ENCODE measurements at regions not wholly inside any gene's neighbourhood (a gene's known extent, or its start where the extent isn't known, plus 50 kb on each side); places are given as distances from the start of the nearest gene placed in this dataset.

DNA sequence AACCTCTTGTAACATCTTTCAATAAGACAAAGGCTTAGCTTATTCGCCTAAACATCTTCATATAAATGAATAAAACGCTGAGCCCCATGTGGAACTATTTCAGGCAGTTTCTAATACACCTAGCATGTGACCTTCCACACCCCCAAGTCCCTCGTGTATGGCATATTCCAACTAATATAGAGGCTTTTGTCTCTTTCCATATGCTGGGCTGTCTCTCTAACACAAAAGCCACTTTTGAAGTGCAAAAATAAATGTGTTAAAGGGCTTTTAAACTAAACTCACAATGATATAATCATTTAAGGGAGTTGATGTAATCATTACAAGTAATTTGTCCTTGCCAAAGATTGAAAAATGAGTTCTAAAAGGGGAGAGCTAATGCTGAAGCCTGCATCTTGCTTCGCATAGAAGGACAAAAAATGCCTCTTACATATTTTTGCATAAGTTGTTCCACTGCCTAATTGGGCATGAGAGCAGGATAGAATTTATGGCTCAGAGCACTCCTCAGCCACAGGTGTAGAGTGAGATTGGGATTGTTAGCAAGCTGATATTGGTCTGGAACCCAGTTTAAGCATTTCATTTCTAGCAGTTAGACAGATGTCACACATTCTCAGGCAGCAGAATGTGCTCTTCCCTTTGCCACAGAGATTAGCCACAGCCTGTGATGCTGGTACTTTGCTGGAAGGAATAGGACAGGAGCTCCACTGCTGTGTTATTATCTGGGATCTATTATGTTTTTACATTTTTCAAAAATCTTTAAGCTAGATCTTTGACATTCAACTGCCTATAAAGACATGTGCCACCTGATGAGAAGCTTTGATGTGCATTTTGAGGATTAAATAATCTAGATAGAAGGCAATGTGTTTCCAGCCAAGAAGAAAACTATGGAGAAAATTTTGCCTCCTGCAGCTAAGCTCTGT is 1044.4 kb downstream of the ADGRL2 start:
- Histone ChIP-seq H3K27ac (ENCODE audit: low read depth, low read length) (no peak overlapping the region), H3K9ac (ENCODE audit: low read length) (no peak overlapping the region), H3K4me1 (ENCODE audit: insufficient read depth, low read length) (no peaks in the 10 kb centered on the region), H3K27me3 (ENCODE audit: control insufficient read depth in 1 of 2, insufficient read depth in 2 of 2, low read length in 2 of 2) (no peaks in the 10 kb centered on the region), H3K4me3 (ENCODE audit: low read depth in 1 of 2, low read length in 2 of 2) (no peak overlapping the region), H3K36me3 (ENCODE audit: insufficient read depth, low read length) (no peaks in the 10 kb centered on the region), H3K9me3 (ENCODE audit: low read length) (no peaks in the 10 kb centered on the region)

DNA sequence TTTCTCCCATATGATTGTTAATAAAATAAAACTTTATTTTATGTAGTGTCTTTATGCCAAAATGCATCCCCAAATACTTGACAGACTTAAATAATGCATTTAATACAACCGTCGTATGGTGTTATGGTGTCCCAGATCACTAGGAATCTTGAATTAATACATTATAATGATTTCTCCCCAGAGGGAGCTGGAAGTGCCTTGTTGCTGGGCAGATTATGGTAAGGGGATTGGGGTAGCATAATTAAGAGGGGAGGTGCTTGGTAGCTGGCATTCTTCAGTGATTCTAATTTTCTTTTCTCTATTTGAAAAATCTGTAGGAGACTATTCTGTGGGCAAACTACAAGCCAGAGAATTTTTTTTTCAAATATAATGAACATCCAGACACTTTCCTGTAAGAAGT is 1043.7 kb downstream of the ADGRL2 start:
- H3K36me3 ChIP-seq (ENCODE audit: insufficient read depth, low read length), result no peaks in the 10 kb centered on the region
- no peaks in the 10 kb centered on the region for H3K4me1 ChIP-seq (ENCODE audit: insufficient read depth, low read length)
- H3K27ac ChIP-seq (ENCODE audit: low read depth, low read length), result no peak overlapping the region
- H3K4me3 ChIP-seq (ENCODE audit: low read depth in 1 of 2, low read length in 2 of 2), result no peak overlapping the region
- H3K9me3 ChIP-seq (ENCODE audit: low read length), result no peaks in the 10 kb centered on the region
- no peak overlapping the region for H3K9ac ChIP-seq (ENCODE audit: low read length)
- no peaks in the 10 kb centered on the region for H3K27me3 ChIP-seq (ENCODE audit: control insufficient read depth in 1 of 2, insufficient read depth in 2 of 2, low read length in 2 of 2)

DNA sequence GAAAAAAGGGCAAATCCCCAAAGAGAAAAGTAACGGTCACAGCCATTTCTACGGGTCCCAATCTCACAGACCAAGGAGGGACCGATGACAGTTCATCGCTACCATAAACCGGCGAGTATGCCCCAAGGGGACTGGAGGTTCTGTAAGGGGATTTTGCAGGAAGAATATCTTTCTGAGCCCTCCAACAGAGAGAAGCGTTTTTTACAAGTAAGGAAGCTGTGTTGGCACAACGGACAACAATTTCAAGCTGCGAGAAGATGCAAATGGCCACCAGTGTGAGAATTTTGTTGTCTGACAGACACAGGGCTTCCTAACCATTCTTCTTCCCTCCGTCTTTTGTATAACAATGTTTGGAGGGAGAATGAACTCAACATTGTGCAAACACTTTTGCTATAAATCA is 1043.1 kb downstream of the ADGRL2 start:
- H3K4me3 ChIP-seq (ENCODE audit: low read depth in 1 of 2, low read length in 2 of 2), result no peak overlapping the region
- no peaks in the 10 kb centered on the region for H3K9me3 ChIP-seq (ENCODE audit: low read length)
- H3K27ac ChIP-seq (ENCODE audit: low read depth, low read length), result no peak overlapping the region
- H3K9ac ChIP-seq (ENCODE audit: low read length), result no peak overlapping the region
- H3K27me3 ChIP-seq (ENCODE audit: control insufficient read depth in 1 of 2, insufficient read depth in 2 of 2, low read length in 2 of 2), result no peaks in the 10 kb centered on the region
- no peaks in the 10 kb centered on the region for H3K36me3 ChIP-seq (ENCODE audit: insufficient read depth, low read length)
- H3K4me1 ChIP-seq (ENCODE audit: insufficient read depth, low read length), result no peaks in the 10 kb centered on the region

DNA sequence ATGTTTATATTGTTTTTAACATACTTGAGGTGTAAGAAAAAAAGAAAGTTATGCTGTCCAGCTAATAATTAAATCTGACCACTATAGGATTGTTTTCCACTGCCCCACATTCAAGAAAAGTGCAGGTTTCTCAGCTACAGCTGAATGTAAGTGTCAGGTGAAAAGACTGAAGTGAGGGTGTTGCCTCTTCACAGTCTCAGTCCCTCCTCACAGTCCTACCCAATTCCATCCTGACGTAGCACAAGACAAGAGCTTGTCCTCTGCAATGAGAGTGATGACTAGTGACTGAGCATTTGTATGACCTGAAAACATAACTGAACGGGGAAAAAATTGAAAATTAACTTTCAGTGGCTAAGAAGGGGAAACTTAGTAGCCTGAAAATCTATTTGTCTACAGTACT is 1039.5 kb downstream of the ADGRL2 start:
- no peak overlapping the region for H3K4me3 ChIP-seq (ENCODE audit: low read depth in 1 of 2, low read length in 2 of 2)
- no peak overlapping the region for H3K9ac ChIP-seq (ENCODE audit: low read length)
- no peak overlapping the region for H3K27ac ChIP-seq (ENCODE audit: low read depth, low read length)
- H3K9me3 ChIP-seq (ENCODE audit: low read length), result no peaks in the 10 kb centered on the region
- H3K36me3 ChIP-seq (ENCODE audit: insufficient read depth, low read length), result no peaks in the 10 kb centered on the region
- no peaks in the 10 kb centered on the region for H3K27me3 ChIP-seq (ENCODE audit: control insufficient read depth in 1 of 2, insufficient read depth in 2 of 2, low read length in 2 of 2)
- no peaks in the 10 kb centered on the region for H3K4me1 ChIP-seq (ENCODE audit: insufficient read depth, low read length)

DNA sequence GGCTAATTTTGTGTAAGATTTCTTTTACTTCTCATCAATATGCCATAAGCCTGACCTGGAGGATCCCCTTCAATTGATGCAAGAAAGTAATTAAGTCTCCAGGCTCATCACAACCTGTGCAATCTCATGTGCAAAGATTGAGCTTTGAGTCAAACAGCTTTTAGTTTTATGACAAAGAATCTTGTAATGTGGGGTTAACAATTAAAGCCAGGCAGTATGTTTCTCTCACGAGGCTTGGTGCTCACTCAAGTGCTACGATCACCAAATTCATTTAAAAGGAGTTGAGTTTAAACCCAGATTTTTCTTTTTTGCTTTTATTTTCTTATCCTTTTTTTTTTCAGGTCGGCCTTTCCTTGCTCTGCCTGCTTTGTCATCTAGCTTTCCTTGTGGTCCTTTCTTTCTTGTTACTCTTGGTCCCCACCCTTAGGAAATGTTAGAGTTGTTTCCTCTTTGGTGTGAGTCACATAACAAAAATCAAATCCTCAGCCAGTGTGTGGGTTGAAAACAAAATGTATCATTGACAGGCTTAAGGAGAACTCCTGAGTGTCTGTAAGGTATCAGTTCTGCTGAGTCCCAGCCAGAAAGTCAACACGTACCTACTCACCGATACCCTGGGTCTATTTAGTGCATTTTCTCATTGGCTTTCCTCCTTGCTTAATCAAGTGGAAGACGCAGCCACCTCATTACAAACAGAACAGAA is 1037.2 kb downstream of the ADGRL2 start:
- Histone ChIP-seq H3K9me3 (ENCODE audit: low read length) (no peaks in the 10 kb centered on the region), H3K4me1 (ENCODE audit: insufficient read depth, low read length) (no peaks in the 10 kb centered on the region), H3K9ac (ENCODE audit: low read length) (no peak overlapping the region), H3K27me3 (ENCODE audit: control insufficient read depth in 1 of 2, insufficient read depth in 2 of 2, low read length in 2 of 2) (no peaks in the 10 kb centered on the region), H3K4me3 (ENCODE audit: low read depth in 1 of 2, low read length in 2 of 2) (no peak overlapping the region), H3K36me3 (ENCODE audit: insufficient read depth, low read length) (no peaks in the 10 kb centered on the region), H3K27ac (ENCODE audit: low read depth, low read length) (no peak overlapping the region)

DNA sequence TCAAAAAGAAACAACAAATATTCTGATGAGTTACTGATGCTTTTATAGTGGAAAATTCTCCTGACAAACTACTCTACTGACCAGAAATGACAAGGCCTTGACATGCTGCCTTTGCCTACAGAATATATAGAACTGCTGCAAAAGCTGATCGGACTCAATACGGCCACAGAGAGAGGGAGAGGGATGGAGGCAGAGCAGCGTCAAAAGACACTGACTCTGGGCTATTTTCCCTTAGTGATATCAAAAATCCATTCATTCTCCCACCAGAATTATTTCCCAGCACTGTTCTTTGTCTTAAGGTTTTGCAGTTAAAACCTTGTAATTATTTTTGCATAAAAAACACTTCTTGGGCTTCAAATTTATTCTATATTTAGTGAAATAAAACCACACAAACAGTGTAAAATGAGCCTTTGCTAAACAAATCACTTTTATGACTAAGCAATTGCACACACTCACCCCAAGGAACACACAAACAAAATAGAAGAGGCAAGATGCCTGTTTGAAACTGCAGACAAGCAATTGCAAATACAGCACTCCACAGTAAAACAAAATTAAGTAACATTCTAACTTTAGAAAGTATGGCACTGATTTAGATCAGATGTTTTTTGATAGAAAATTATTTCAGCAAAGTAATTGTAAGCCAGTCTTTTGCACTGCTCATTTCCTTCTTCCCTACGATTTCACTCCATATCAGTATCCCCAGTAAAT is 1036.4 kb downstream of the ADGRL2 start:
- H3K4me1 ChIP-seq (ENCODE audit: insufficient read depth, low read length), result no peaks in the 10 kb centered on the region
- no peak overlapping the region for H3K4me3 ChIP-seq (ENCODE audit: low read depth in 1 of 2, low read length in 2 of 2)
- no peak overlapping the region for H3K27ac ChIP-seq (ENCODE audit: low read depth, low read length)
- no peaks in the 10 kb centered on the region for H3K9me3 ChIP-seq (ENCODE audit: low read length)
- H3K27me3 ChIP-seq (ENCODE audit: control insufficient read depth in 1 of 2, insufficient read depth in 2 of 2, low read length in 2 of 2), result no peaks in the 10 kb centered on the region
- H3K36me3 ChIP-seq (ENCODE audit: insufficient read depth, low read length), result no peaks in the 10 kb centered on the region
- no peak overlapping the region for H3K9ac ChIP-seq (ENCODE audit: low read length)

DNA sequence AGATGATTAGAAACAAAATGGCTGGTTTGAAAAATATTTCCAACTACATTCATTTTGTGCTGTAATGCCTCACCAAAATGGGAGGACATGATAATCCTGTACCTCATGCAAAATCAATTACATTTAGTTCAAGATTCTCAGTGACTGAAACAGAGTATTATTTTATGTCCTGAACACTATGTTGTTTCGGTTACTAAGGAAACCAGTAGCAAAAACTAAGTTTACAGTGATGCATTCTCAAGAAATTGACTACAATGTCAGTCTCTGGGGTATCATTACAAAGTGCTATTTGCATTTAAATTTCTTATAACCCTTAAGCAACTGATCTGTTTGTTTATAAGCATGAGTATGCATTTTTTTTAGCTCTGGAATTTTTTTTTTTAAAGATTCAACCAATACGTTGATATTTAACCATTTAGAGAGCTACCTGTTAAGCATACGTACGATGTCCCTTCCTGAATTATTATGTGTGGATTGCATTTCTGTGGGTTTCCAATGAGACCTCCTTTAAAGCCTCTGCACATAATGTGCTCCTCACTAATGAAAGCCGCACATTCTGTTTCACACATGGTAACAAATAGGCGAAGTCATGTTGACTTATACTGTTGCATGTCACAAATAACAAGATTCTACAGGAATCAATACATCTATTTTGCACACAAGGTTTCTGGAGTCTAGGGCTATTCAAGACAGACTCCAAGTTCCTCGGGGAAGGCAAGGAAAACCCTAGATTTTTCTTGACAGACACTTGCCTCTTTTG is 1035.7 kb downstream of the ADGRL2 start:
- Histone ChIP-seq H3K27ac (ENCODE audit: low read depth, low read length) (no peak overlapping the region), H3K9ac (ENCODE audit: low read length) (no peak overlapping the region), H3K4me3 (ENCODE audit: low read depth in 1 of 2, low read length in 2 of 2) (no peak overlapping the region), H3K9me3 (ENCODE audit: low read length) (no peaks in the 10 kb centered on the region), H3K4me1 (ENCODE audit: insufficient read depth, low read length) (no peaks in the 10 kb centered on the region), H3K36me3 (ENCODE audit: insufficient read depth, low read length) (no peaks in the 10 kb centered on the region), H3K27me3 (ENCODE audit: control insufficient read depth in 1 of 2, insufficient read depth in 2 of 2, low read length in 2 of 2) (no peaks in the 10 kb centered on the region)

DNA sequence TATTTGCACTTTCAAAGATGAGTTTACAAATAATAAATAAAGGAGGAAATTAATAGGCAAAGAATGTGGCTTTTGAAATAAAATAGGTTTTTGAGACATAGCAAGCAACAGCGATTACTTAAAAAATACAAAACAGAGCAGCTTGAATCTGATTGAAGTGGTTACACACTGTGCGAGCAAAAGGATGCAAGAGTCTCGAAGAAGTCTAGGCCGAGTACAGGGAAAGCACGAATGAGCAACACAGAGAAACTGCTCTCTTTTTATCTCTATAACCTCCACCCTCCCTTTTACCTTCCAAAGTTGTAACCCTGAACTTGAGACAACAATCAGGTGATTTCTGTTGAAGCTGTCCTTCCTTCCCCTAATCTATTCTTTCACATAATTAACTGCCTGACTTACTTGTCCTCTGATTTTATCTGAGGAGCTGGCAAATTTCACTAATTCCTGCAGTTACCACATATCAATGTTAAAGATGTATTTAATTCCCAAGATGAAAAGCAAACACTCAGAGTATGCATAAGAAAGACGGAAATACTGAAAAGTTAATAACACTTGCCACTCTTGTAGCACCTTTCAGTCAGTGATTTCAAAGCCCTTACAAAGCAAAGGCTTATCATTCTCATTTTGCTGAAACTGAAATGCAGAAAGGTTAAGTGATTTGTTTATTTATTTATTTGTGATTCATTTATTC is 1030.1 kb downstream of the ADGRL2 start:
- H3K36me3 ChIP-seq (ENCODE audit: insufficient read depth, low read length), result no peaks in the 10 kb centered on the region
- H3K27ac ChIP-seq (ENCODE audit: low read depth, low read length), result no peak overlapping the region
- H3K9me3 ChIP-seq (ENCODE audit: low read length), result no peaks in the 10 kb centered on the region
- H3K4me3 ChIP-seq (ENCODE audit: low read depth in 1 of 2, low read length in 2 of 2), result no peak overlapping the region
- H3K4me1 ChIP-seq (ENCODE audit: insufficient read depth, low read length), result no peaks in the 10 kb centered on the region
- no peaks in the 10 kb centered on the region for H3K27me3 ChIP-seq (ENCODE audit: control insufficient read depth in 1 of 2, insufficient read depth in 2 of 2, low read length in 2 of 2)
- no peak overlapping the region for H3K9ac ChIP-seq (ENCODE audit: low read length)

DNA sequence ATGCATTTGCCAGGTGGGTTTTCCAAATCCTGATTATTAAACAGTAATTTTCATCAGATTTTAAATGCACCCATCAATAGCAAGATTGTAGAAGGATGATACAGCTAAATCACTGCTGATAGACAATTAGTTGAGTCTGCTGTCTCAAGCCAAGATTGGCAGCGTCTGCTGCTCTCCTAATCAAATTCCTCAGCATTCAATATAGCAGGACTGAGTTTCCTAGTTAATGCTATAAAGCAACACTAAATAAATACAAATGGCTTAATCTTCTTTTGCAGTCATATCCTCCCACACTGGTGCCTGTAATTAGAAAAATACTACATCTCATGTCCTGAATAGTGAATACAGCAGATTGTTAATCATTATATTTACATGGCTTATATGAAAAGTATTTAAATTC is 1028.8 kb downstream of the ADGRL2 start:
- H3K9me3 ChIP-seq (ENCODE audit: low read length), result no peaks in the 10 kb centered on the region
- no peaks in the 10 kb centered on the region for H3K4me1 ChIP-seq (ENCODE audit: insufficient read depth, low read length)
- H3K36me3 ChIP-seq (ENCODE audit: insufficient read depth, low read length), result no peaks in the 10 kb centered on the region
- H3K27ac ChIP-seq (ENCODE audit: low read depth, low read length), result no peak overlapping the region
- no peak overlapping the region for H3K9ac ChIP-seq (ENCODE audit: low read length)
- H3K27me3 ChIP-seq (ENCODE audit: control insufficient read depth in 1 of 2, insufficient read depth in 2 of 2, low read length in 2 of 2), result no peaks in the 10 kb centered on the region
- no peak overlapping the region for H3K4me3 ChIP-seq (ENCODE audit: low read depth in 1 of 2, low read length in 2 of 2)

DNA sequence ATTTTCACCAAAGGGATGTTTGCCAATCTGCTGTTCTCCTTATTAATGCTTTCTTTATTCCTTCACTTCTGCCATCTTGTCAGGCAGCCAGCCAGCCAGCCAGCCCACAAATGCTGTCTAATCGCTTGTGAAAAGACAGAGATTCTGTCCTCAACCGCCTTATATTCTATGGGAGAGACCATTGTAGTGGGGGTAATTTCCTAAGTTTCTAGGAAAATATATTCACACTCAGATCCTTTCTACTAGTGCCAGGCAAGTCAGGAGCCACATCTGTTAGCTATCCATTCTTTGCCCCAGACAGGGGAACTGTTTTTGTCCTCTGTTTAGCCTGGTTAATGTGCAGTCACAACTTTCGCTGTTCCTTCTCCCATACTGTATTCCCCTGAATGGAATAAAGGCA is 1023.1 kb downstream of the ADGRL2 start:
- H3K9ac ChIP-seq (ENCODE audit: low read length), result no peak overlapping the region
- H3K9me3 ChIP-seq (ENCODE audit: low read length), result no peaks in the 10 kb centered on the region
- H3K4me1 ChIP-seq (ENCODE audit: insufficient read depth, low read length), result no peaks in the 10 kb centered on the region
- H3K27me3 ChIP-seq (ENCODE audit: control insufficient read depth in 1 of 2, insufficient read depth in 2 of 2, low read length in 2 of 2), result no peaks in the 10 kb centered on the region
- no peak overlapping the region for H3K27ac ChIP-seq (ENCODE audit: low read depth, low read length)
- H3K36me3 ChIP-seq (ENCODE audit: insufficient read depth, low read length), result no peaks in the 10 kb centered on the region
- H3K4me3 ChIP-seq (ENCODE audit: low read depth in 1 of 2, low read length in 2 of 2), result no peak overlapping the region

Data from muscle layer of colon (tissue), 2 donors.